ENCODE measurements at regions not wholly inside any gene's neighbourhood (a gene's known extent, or its start where the extent isn't known, plus 50 kb on each side); places are given as distances from the start of the nearest gene placed in this dataset.

DNA sequence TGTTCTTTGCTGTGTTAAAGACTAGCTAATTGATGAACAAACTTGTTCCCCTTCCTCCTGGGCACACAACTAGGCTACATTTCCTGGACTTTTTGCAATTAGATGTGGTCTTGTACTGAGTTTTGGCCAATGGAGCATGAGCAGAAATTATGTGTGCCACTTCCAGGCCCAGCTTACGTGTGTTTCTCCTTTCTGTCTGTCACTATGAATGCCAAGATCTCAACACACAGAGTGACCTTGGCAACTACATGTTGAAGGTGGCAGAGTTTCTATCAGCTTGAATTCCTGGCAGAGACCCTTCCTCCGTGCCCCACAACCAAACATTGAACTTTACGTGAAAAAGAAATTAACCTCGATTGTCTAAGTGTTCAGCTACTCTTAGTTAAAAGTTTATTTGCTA is 81.7 kb upstream of the PIAS1 start:
- no peak overlapping the region for H2BK20ac ChIP-seq (ENCODE audit: low read depth, low read length, poor library complexity, severe bottlenecking)
- H4K8ac ChIP-seq (replicated peaks; ENCODE audit: insufficient read length, low read depth, low read length) = no peak overlapping the region
- no peak overlapping the region for H3K4me2 ChIP-seq (ENCODE audit: insufficient read depth, insufficient read length, low read length)
- H2BK15ac ChIP-seq (ENCODE audit: low read depth, low read length) = no peak overlapping the region
- peaks cover 6% of the 10 kb centered on the region for H3K23me2 ChIP-seq (ENCODE audit: insufficient read length, low read depth, low read length, poor library complexity, severe bottlenecking)
- H2BK5ac ChIP-seq (ENCODE audit: insufficient read length, low read length) = no peak overlapping the region
- no CpG with 5 or more reads among the region's 4 CpGs for WGBS (ENCODE audit: extremely low coverage, insufficient read length, low lambda C conversion rate)
- H3K4me1 ChIP-seq (ENCODE audit: insufficient read depth, low read length) = peaks cover 4% of the 10 kb centered on the region; the same call in 1 of the 2 replicates
- no peak overlapping the region for H3K56ac ChIP-seq (ENCODE audit: insufficient read length, low read depth, low read length)
- no peak overlapping the region for H3K27ac Mint-ChIP-seq
- H3K4ac ChIP-seq (ENCODE audit: low read depth, low read length) = no peak overlapping the region
- no peaks in the 10 kb centered on the region; a peak in 2 of 7 replicates for H3K36me3 Mint-ChIP-seq (ENCODE audit: insufficient read depth in 1 of 3, low read depth in 3 of 3)
- H4K20me1 ChIP-seq (ENCODE audit: control insufficient read depth, insufficient read depth, insufficient read length) = no peaks in the 10 kb centered on the region
- no peak overlapping the region for H3K4me3 Mint-ChIP-seq
- no peak overlapping the region for H3K18ac ChIP-seq (ENCODE audit: insufficient read length, low read depth, low read length)
- no peak overlapping the region for H3T11ph ChIP-seq (ENCODE audit: low read length)
- H3K79me1 ChIP-seq (ENCODE audit: insufficient read depth, low read depth, low read length, poor library complexity, severe bottlenecking) = no peaks in the 10 kb centered on the region
- H3K9me3 Mint-ChIP-seq = no peaks in the 10 kb centered on the region; a peak in 2 of 5 replicates
- H3K9ac ChIP-seq (ENCODE audit: extremely low read depth, insufficient read length, low read length) = no peak overlapping the region
- H3K27ac ChIP-seq (ENCODE audit: insufficient read length, low read depth, low read length) = no peak overlapping the region
- no peak overlapping the region for H2AFZ ChIP-seq (ENCODE audit: low read length)
- no peak overlapping the region for H2AK5ac ChIP-seq (ENCODE audit: insufficient read length, low read length)
- H3K79me2 ChIP-seq (ENCODE audit: insufficient read depth, low read length) = no peaks in the 10 kb centered on the region
- peaks cover 7% of the 10 kb centered on the region for H3K27me3 Mint-ChIP-seq (ENCODE audit: low read depth)
- H3K4me1 Mint-ChIP-seq = peaks cover 19 to 22% of the 10 kb centered on the region in 2 experiments
- TF ChIP-seq, protein P1, sequence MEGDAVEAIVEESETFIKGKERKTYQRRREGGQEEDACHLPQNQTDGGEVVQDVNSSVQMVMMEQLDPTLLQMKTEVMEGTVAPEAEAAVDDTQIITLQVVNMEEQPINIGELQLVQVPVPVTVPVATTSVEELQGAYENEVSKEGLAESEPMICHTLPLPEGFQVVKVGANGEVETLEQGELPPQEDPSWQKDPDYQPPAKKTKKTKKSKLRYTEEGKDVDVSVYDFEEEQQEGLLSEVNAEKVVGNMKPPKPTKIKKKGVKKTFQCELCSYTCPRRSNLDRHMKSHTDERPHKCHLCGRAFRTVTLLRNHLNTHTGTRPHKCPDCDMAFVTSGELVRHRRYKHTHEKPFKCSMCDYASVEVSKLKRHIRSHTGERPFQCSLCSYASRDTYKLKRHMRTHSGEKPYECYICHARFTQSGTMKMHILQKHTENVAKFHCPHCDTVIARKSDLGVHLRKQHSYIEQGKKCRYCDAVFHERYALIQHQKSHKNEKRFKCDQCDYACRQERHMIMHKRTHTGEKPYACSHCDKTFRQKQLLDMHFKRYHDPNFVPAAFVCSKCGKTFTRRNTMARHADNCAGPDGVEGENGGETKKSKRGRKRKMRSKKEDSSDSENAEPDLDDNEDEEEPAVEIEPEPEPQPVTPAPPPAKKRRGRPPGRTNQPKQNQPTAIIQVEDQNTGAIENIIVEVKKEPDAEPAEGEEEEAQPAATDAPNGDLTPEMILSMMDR (conservative IDR thresholded peaks at IDR 0.05) = no peak
- DNase-seq = no peak
- H3K27me3 ChIP-seq (ENCODE audit: insufficient read depth, low read length) = no peaks in the 10 kb centered on the region; the same call in 1 of the 2 replicates
- no peak overlapping the region for H3K14ac ChIP-seq (ENCODE audit: insufficient read depth, low read length)
- H3K23ac ChIP-seq (ENCODE audit: insufficient read length, low read depth, low read length) = no peak overlapping the region
- no peaks in the 10 kb centered on the region for H3K9me3 ChIP-seq (ENCODE audit: control insufficient read depth, low read depth, low read length)
- no peak overlapping the region for H4K5ac ChIP-seq (ENCODE audit: insufficient read length, low read depth, low read length)
- no peak overlapping the region for H2BK120ac ChIP-seq (ENCODE audit: low read depth, low read length, poor library complexity, severe bottlenecking)
- no peak overlapping the region for H2BK12ac ChIP-seq (ENCODE audit: insufficient read length, low read depth, low read length)
- H4K91ac ChIP-seq (ENCODE audit: insufficient read length, low read depth, low read length) = no peak overlapping the region
